Endothelial cell of umbilical vein (primary cell): ENCODE measurements at regions not wholly inside any gene's neighbourhood (a gene's known extent, or its start where the extent isn't known, plus 50 kb on each side); places are given as distances from the start of the nearest gene placed in this dataset.

Experiments used
- BruUV-seq: library from RNA; stranded (reverse); fragments of 400-500 nt; replicated peaks from 2 replicates; lab custom pipeline; 2021; lab: Mats Ljungman, UMichigan
- CTCF ChIA-PET: fragments of 300-600, 350-600 bp; sonication (Branson Sonifier 250); formaldehyde crosslinking; loops from one replicate; lab custom pipeline; 2021; ENCODE audit warnings: antibody characterized with exemption, inconsistent platforms; lab: Charles Lee
- POLR2A ChIA-PET: fragments of 300-600, 350-600 bp; sonication (Branson Sonifier 250); formaldehyde crosslinking; loops from one replicate; lab custom pipeline; 2021; ENCODE audit warnings: antibody characterized with exemption, inconsistent platforms; lab: Charles Lee
- DNase-seq: peaks from one replicate; pipeline ENCODE4 v3.0.0-alpha.2; 2011; ENCODE audit warnings: low read depth, low spot score
- FAIRE-seq: peaks from 2 replicates; lab custom pipeline; 2011; peaks lifted over from hg19 to GRCh38; lab: Jason Lieb, UNC
- H2AFZ ChIP-seq: 2 replicates; pipeline ENCODE4 v1.6.0; 2012; ENCODE audit warnings: low read depth, low read length, control low read depth, inconsistent platforms
- H3K27ac ChIP-seq: 2 replicates; pipeline ENCODE4 v1.5.1; 2011; ENCODE audit warnings: low read depth, mild to moderate bottlenecking, control low read depth, low read length, moderate library complexity; ENCODE audit not compliant: insufficient read depth
- H3K27me3 ChIP-seq, 2 experiments: 2 replicates each; pipeline versions ENCODE4 v1.6.0 to v1.6.1; 2011; ENCODE audit warnings: low read length in 2 of 2, mixed read lengths in 1 of 2; ENCODE audit not compliant: control insufficient read depth in 2 of 2, insufficient read depth in 2 of 2
- H3K36me3 ChIP-seq, 2 experiments: 2 replicates in 1 of 2; 3 replicates in 1 of 2; pipeline ENCODE4 v1.5.1; 2011; ENCODE audit warnings: low read length in 2 of 2, mild to moderate bottlenecking in 1 of 2, moderate library complexity in 1 of 2; ENCODE audit not compliant: control insufficient read depth in 2 of 2, insufficient read depth in 2 of 2; ENCODE audit errors: extremely low read depth in 1 of 2
- H3K4me1 ChIP-seq: 3 replicates; pipeline ENCODE4 v1.5.1; 2011; ENCODE audit warnings: mild to moderate bottlenecking, low read length; ENCODE audit not compliant: control insufficient read depth, insufficient read depth; ENCODE audit errors: extremely low read depth
- H3K4me2 ChIP-seq: 2 replicates; pipeline ENCODE4 v1.6.1; 2011; ENCODE audit warnings: low read length, control low read depth, mixed read lengths; ENCODE audit not compliant: insufficient read depth
- H3K4me3 ChIP-seq, 3 experiments: fragments of 200-600 bp in 1 of 3; sonication (generic), shearing (Covaris generic) in 1 of 3; replicated peaks in 1 of 3; 2 replicates each; pipeline ENCODE4 v1.5.1; 2011 to 2016; ENCODE audit warnings: control low read depth in 3 of 3, low read length in 3 of 3, mild to moderate bottlenecking in 2 of 3, inconsistent platforms in 1 of 3, low read depth in 1 of 3, moderate library complexity in 1 of 3; ENCODE audit not compliant: insufficient read depth in 1 of 3
- H3K79me2 ChIP-seq: 2 replicates; pipeline ENCODE4 v1.6.0; 2012; ENCODE audit warnings: low read length, inconsistent platforms; ENCODE audit not compliant: control insufficient read depth, insufficient read depth
- H3K9ac ChIP-seq: replicated peaks from 2 replicates; pipeline ENCODE3; 2011; ENCODE audit warnings: low read length, control low read depth; ENCODE audit not compliant: insufficient read depth; ENCODE audit errors: extremely low read depth
- H3K9me1 ChIP-seq: replicated peaks from 3 replicates; pipeline ENCODE4 v1.6.0; 2011; ENCODE audit warnings: mild to moderate bottlenecking, low read length; ENCODE audit not compliant: control insufficient read depth, insufficient read depth; ENCODE audit errors: extremely low read depth
- H3K9me3 ChIP-seq: replicated peaks from 2 replicates; pipeline ENCODE4 v1.5.1; 2012; ENCODE audit warnings: low read length, inconsistent platforms; ENCODE audit not compliant: control insufficient read depth, insufficient read depth
- H4K20me1 ChIP-seq: replicated peaks from 2 replicates; pipeline ENCODE3; 2011; ENCODE audit warnings: mild to moderate bottlenecking, low read length; ENCODE audit not compliant: control insufficient read depth, insufficient read depth; ENCODE audit errors: extremely low read depth
- EZH2 ChIP-seq: IDR thresholded peaks from 2 replicates; pipeline ENCODE4 v1.6.1; 2012; ENCODE audit warnings: borderline replicate concordance, low read depth, mild to moderate bottlenecking, moderate library complexity, low read length, inconsistent platforms; ENCODE audit not compliant: severe bottlenecking
- FOS ChIP-seq: IDR thresholded peaks from 2 replicates; pipeline ENCODE4 v1.6.1; 2011; ENCODE audit warnings: mild to moderate bottlenecking, low read length, moderate library complexity, borderline replicate concordance; ENCODE audit not compliant: insufficient read depth
- GATA2 ChIP-seq: IDR thresholded peaks from 2 replicates; pipeline ENCODE4 v1.7.0; 2011; ENCODE audit warnings: low read depth, mild to moderate bottlenecking, moderate library complexity, mixed read lengths, low read length; ENCODE audit not compliant: insufficient read length, insufficient read depth
- JUN ChIP-seq: IDR thresholded peaks from 2 replicates; pipeline ENCODE4 v1.6.1; 2011; ENCODE audit warnings: borderline replicate concordance, low read depth; ENCODE audit not compliant: insufficient read length, insufficient read depth
- MYC ChIP-seq: IDR thresholded peaks from one replicate; pipeline ENCODE4 v1.6.1; 2011; ENCODE audit warnings: mild to moderate bottlenecking, low read depth, low read length
- POLR2A ChIP-seq: IDR thresholded peaks from 2 replicates; pipeline ENCODE4 v1.6.1; 2012; ENCODE audit warnings: low read depth, mild to moderate bottlenecking, control low read depth, low read length
- POLR2AphosphoS5 ChIP-seq: IDR thresholded peaks from 2 replicates; pipeline ENCODE4 v1.6.1; 2012; ENCODE audit warnings: low read depth, mild to moderate bottlenecking, control low read depth, low read length, moderate library complexity; ENCODE audit not compliant: insufficient read depth
- dilution Hi-C: fragments of 300-500 bp; cut with MboI; formaldehyde crosslinking; loops from one replicate; pipeline ENCODE4 v1.15.0; 2019; ENCODE audit warnings: low sequenced_read_pairs; ENCODE audit not compliant: extremely low pct_ligation_motif_present
- intact Hi-C: fragments of 100-400 bp; cut with micrococcal nuclease; formaldehyde crosslinking; loops from one replicate; pipeline ENCODE4 v1.10.0; 2022
- TF ChIP-seq, protein P1 (sequence below), 2 donors: IDR thresholded peaks; 1 replicate in 1 of 2; 2 replicates in 1 of 2; pipeline ENCODE4 v1.5.1; 2011; ENCODE audit warnings: low read length in 2 of 2, mild to moderate bottlenecking in 2 of 2, moderate library complexity in 2 of 2, control low read depth in 1 of 2, inconsistent platforms in 1 of 2, low read depth in 1 of 2; ENCODE audit not compliant: insufficient read depth in 1 of 2; ENCODE audit errors: extremely low read depth in 1 of 2
- TF ChIP-seq, protein P2 (sequence below): IDR thresholded peaks from 2 replicates; pipeline ENCODE4 v1.6.1; 2011; ENCODE audit not compliant: insufficient read depth, insufficient read length

DNA sequence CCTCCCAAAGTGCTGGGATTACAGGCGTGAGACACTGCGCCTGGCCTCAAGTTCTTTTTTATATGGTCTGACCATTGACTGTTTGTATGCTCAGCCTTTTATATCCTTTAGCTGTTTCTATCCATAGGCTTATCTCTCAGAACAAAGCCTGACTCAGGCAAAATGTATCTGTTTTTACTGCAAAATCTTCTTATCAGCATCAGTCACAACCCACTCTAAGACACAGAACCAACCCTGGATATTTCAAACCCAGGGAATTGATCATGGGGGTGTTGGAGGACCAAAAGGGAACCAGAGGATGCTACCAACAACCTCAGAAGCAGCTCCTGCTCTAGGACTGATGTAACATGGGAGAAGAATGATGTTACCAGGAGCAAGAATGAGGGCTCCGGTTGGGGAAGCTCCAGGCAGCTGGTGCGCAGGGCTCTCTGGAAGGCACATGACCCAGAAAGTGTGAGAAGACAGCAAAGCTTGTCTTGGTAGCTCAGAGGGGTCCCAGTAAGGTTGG lies 75.3 kb upstream of the NCK2 start:
- H3K9ac ChIP-seq: no peak overlapping the region
- H2AFZ ChIP-seq: no peak overlapping the region
- TF ChIP-seq MYC (no peak), EZH2 (no peak)
- H3K27ac ChIP-seq: no peak overlapping the region
- no peaks in the 10 kb centered on the region for H3K27me3 ChIP-seq
- dilution Hi-C loops (no loop called here), intact Hi-C loops (no loop called here)
- H3K9me1 ChIP-seq: no peaks in the 10 kb centered on the region
- no TSS peak for BruUV-seq
- H3K36me3 ChIP-seq: no peaks in the 10 kb centered on the region
- POLR2A ChIA-PET: no interaction called here
- no peaks in the 10 kb centered on the region for H3K79me2 ChIP-seq
- H3K4me2 ChIP-seq: no peak overlapping the region
- H3K4me1 ChIP-seq: no peaks in the 10 kb centered on the region
- H4K20me1 ChIP-seq: no peaks in the 10 kb centered on the region
- H3K4me3 ChIP-seq: no peak overlapping the region
- H3K9me3 ChIP-seq: no peaks in the 10 kb centered on the region
- CTCF ChIA-PET: no interaction called here
- FAIRE-seq (no peak), DNase-seq (no peak)

DNA sequence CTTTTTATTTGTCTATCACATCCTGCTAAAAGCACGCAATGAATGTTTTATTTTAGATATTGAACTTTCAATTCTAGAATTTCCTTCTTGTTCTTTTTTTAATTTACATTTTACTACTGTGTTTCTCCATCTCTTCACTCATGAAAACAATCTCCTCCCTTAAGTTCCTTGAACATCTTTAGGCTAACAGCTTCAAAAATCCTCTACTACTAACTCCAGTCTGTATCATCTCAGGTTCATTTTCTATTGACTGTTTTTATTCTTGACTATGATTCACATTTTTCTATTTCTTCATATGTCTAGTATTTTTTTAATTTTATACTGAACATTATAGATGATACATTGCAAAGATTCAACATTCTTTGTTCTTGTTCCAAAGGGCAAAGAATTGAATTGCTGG lies 79.2 kb upstream of the NCK2 start:
- H3K4me2 ChIP-seq: no peak overlapping the region
- H2AFZ ChIP-seq: no peak overlapping the region
- no peaks in the 10 kb centered on the region for H4K20me1 ChIP-seq
- intact Hi-C loops: no loop called here
- CTCF ChIA-PET: no interaction called here
- no peaks in the 10 kb centered on the region for H3K79me2 ChIP-seq
- BruUV-seq: no TSS peak
- no peaks in the 10 kb centered on the region for H3K36me3 ChIP-seq
- H3K4me3 ChIP-seq: no peak overlapping the region
- FAIRE-seq (no peak), DNase-seq (no peak)
- POLR2A ChIA-PET: no interaction called here
- TF ChIP-seq, protein P1, sequence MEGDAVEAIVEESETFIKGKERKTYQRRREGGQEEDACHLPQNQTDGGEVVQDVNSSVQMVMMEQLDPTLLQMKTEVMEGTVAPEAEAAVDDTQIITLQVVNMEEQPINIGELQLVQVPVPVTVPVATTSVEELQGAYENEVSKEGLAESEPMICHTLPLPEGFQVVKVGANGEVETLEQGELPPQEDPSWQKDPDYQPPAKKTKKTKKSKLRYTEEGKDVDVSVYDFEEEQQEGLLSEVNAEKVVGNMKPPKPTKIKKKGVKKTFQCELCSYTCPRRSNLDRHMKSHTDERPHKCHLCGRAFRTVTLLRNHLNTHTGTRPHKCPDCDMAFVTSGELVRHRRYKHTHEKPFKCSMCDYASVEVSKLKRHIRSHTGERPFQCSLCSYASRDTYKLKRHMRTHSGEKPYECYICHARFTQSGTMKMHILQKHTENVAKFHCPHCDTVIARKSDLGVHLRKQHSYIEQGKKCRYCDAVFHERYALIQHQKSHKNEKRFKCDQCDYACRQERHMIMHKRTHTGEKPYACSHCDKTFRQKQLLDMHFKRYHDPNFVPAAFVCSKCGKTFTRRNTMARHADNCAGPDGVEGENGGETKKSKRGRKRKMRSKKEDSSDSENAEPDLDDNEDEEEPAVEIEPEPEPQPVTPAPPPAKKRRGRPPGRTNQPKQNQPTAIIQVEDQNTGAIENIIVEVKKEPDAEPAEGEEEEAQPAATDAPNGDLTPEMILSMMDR (IDR thresholded peaks at IDR 0.05; ENCODE audit: extremely low read depth in 1 of 2, insufficient read depth in 1 of 2, low read depth in 1 of 2, low read length in 2 of 2): no peak
- TF ChIP-seq JUN (no peak), MYC (no peak), POLR2AphosphoS5 (no peak), POLR2A (no peak), FOS (no peak), EZH2 (no peak), GATA2 (no peak)
- TF ChIP-seq, protein P2, sequence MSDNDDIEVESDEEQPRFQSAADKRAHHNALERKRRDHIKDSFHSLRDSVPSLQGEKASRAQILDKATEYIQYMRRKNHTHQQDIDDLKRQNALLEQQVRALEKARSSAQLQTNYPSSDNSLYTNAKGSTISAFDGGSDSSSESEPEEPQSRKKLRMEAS: no peak
- no peaks in the 10 kb centered on the region for H3K9me1 ChIP-seq
- no peaks in the 10 kb centered on the region for H3K4me1 ChIP-seq
- no peak overlapping the region for H3K9ac ChIP-seq
- H3K9me3 ChIP-seq: no peaks in the 10 kb centered on the region
- dilution Hi-C loops: no loop called here
- H3K27ac ChIP-seq: no peak overlapping the region
- H3K27me3 ChIP-seq: no peaks in the 10 kb centered on the region
